ENCODE measurements at regions not wholly inside any gene's neighbourhood (a gene's known extent, or its start where the extent isn't known, plus 50 kb on each side); places are given as distances from the start of the nearest gene placed in this dataset.

DNA sequence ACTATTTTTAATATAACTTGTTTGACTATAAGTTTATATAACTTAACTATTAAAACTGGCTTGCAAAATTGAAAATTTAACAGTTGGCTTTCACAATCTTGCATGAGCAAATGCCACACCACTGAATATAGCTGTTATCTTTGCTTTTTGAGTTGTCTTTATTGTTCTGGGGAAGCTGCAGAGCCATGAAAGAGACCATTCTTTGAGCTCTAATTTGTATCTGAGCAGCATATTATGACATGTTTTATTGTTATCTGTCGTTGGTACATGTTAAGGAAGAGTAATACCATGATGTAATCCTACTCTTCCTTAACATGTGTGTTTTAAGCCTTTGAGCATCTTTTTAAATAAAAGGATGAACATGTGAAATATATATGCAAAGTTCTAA lies 97.1 kb upstream of the ANK2 start:
- Histone ChIP-seq H4K20me1 (ENCODE audit: control insufficient read depth, extremely low read depth, insufficient read depth, low read length) (no peaks in the 10 kb centered on the region), H3K9me1 (ENCODE audit: control insufficient read depth, extremely low read depth, insufficient read depth, low read length) (no peaks in the 10 kb centered on the region), H3K4me2 (ENCODE audit: control insufficient read depth, extremely low read depth, insufficient read depth, low read depth, low read length) (no peak overlapping the region), H3K9ac (ENCODE audit: control insufficient read depth, extremely low read depth, insufficient read depth, low read length) (no peak overlapping the region), H3K79me2 (ENCODE audit: control insufficient read depth, insufficient read depth, low read length) (no peaks in the 10 kb centered on the region), H3K27me3 (ENCODE audit: control insufficient read depth, extremely low read depth, insufficient read depth, low read length) (no peaks in the 10 kb centered on the region), H3K36me3 (ENCODE audit: control insufficient read depth in 2 of 2, extremely low read depth in 1 of 2, insufficient read depth in 2 of 2, low read length in 2 of 2) (no peaks in the 10 kb centered on the region), H3K4me3 (ENCODE audit: control insufficient read depth in 2 of 3, extremely low read depth in 1 of 3, insufficient read depth in 2 of 3, low read depth in 1 of 3, low read length in 3 of 3) (no peak overlapping the region), H3K27ac (ENCODE audit: control insufficient read depth, insufficient read depth, low read length) (no peak overlapping the region), H2AFZ (ENCODE audit: control insufficient read depth, low read length) (no peak overlapping the region), H3K9me3 (ENCODE audit: control insufficient read depth, low read depth, low read length) (no peaks in the 10 kb centered on the region), H3K4me1 (ENCODE audit: control insufficient read depth, extremely low read depth, insufficient read depth, low read length) (no peaks in the 10 kb centered on the region)
- TF ChIP-seq CTCF (optimal IDR thresholded peaks at IDR 0.05 in 1 of 3, IDR thresholded peaks at IDR 0.05 in 1 of 3, conservative IDR thresholded peaks at IDR 0.05 in 1 of 3; ENCODE audit: extremely low read depth in 1 of 3, insufficient read depth in 2 of 3, low read length in 3 of 3) (no peak), EZH2 (IDR thresholded peaks at IDR 0.05; ENCODE audit: low read length) (no peak)
- no peak for FAIRE-seq
- DNase-seq (ENCODE audit: low read depth, low spot score) = no peak
- dilution Hi-C loops (cut with MboI; ENCODE audit: extremely low pct_ligation_motif_present, low sequenced_read_pairs) = no loop called here

DNA sequence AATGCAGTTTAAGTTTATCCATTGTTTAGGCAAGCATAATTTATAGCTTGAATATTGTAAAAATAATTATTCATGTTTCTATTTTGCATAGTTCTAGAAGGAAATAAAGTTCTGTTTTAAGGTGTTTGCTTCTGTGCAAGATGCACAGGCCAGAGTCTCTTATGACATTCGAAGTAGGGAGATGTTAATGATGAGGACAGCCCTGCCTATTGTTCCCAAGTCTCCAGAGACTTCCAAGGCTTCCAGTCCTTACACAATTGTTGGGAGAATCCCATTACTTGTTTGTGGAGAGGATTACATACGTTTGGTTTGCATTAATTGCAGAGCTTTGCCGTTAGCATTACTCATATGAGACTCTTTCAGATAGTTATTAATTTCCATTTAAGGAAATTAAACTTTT lies 96.2 kb upstream of the ANK2 start:
- Histone ChIP-seq H3K4me1 (ENCODE audit: control insufficient read depth, extremely low read depth, insufficient read depth, low read length) (no peaks in the 10 kb centered on the region), H3K9ac (ENCODE audit: control insufficient read depth, extremely low read depth, insufficient read depth, low read length) (no peak overlapping the region), H2AFZ (ENCODE audit: control insufficient read depth, low read length) (no peak overlapping the region), H3K4me2 (ENCODE audit: control insufficient read depth, extremely low read depth, insufficient read depth, low read depth, low read length) (no peak overlapping the region), H3K79me2 (ENCODE audit: control insufficient read depth, insufficient read depth, low read length) (no peaks in the 10 kb centered on the region), H3K9me1 (ENCODE audit: control insufficient read depth, extremely low read depth, insufficient read depth, low read length) (no peaks in the 10 kb centered on the region), H3K4me3 (ENCODE audit: control insufficient read depth in 2 of 3, extremely low read depth in 1 of 3, insufficient read depth in 2 of 3, low read depth in 1 of 3, low read length in 3 of 3) (no peak overlapping the region), H4K20me1 (ENCODE audit: control insufficient read depth, extremely low read depth, insufficient read depth, low read length) (no peaks in the 10 kb centered on the region), H3K27ac (ENCODE audit: control insufficient read depth, insufficient read depth, low read length) (no peak overlapping the region), H3K27me3 (ENCODE audit: control insufficient read depth, extremely low read depth, insufficient read depth, low read length) (no peaks in the 10 kb centered on the region), H3K36me3 (ENCODE audit: control insufficient read depth in 2 of 2, extremely low read depth in 1 of 2, insufficient read depth in 2 of 2, low read length in 2 of 2) (no peaks in the 10 kb centered on the region), H3K9me3 (ENCODE audit: control insufficient read depth, low read depth, low read length) (no peaks in the 10 kb centered on the region)
- dilution Hi-C loops (cut with MboI; ENCODE audit: extremely low pct_ligation_motif_present, low sequenced_read_pairs) = no loop called here
- no peak for TF ChIP-seq EZH2 (IDR thresholded peaks at IDR 0.05; ENCODE audit: low read length)
- FAIRE-seq = no peak
- DNase-seq (ENCODE audit: low read depth, low spot score) = no peak

DNA sequence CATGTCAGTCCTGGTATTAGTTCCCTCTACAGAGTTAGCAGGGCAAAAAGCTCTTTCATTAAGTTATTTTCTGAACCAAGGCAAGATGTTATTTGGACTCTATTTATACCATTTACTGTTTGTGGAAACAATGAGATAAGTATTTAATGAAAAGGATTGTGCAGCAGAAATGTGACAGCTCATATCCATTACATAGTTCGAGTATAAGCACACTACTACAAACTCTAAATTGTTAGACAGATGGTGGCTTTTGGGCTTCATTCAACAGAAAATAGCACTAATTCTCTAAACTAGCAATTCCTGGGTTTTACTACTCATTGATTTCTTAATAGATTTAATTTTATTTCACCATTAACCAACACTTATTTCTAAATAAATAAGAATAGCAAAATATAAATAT lies 95.2 kb upstream of the ANK2 start:
- Histone ChIP-seq H3K4me3 (ENCODE audit: control insufficient read depth in 2 of 3, extremely low read depth in 1 of 3, insufficient read depth in 2 of 3, low read depth in 1 of 3, low read length in 3 of 3) (no peak overlapping the region), H3K9me3 (ENCODE audit: control insufficient read depth, low read depth, low read length) (no peaks in the 10 kb centered on the region), H3K4me2 (ENCODE audit: control insufficient read depth, extremely low read depth, insufficient read depth, low read depth, low read length) (no peak overlapping the region), H2AFZ (ENCODE audit: control insufficient read depth, low read length) (no peak overlapping the region), H3K4me1 (ENCODE audit: control insufficient read depth, extremely low read depth, insufficient read depth, low read length) (no peaks in the 10 kb centered on the region), H3K79me2 (ENCODE audit: control insufficient read depth, insufficient read depth, low read length) (no peaks in the 10 kb centered on the region), H3K36me3 (ENCODE audit: control insufficient read depth in 2 of 2, extremely low read depth in 1 of 2, insufficient read depth in 2 of 2, low read length in 2 of 2) (no peaks in the 10 kb centered on the region), H3K9me1 (ENCODE audit: control insufficient read depth, extremely low read depth, insufficient read depth, low read length) (no peaks in the 10 kb centered on the region), H3K27me3 (ENCODE audit: control insufficient read depth, extremely low read depth, insufficient read depth, low read length) (no peaks in the 10 kb centered on the region), H4K20me1 (ENCODE audit: control insufficient read depth, extremely low read depth, insufficient read depth, low read length) (no peaks in the 10 kb centered on the region), H3K27ac (ENCODE audit: control insufficient read depth, insufficient read depth, low read length) (no peak overlapping the region), H3K9ac (ENCODE audit: control insufficient read depth, extremely low read depth, insufficient read depth, low read length) (no peak overlapping the region)
- DNase-seq (ENCODE audit: low read depth, low spot score) = no peak
- no peak for FAIRE-seq
- dilution Hi-C loops (cut with MboI; ENCODE audit: extremely low pct_ligation_motif_present, low sequenced_read_pairs) = no loop called here
- TF ChIP-seq CTCF (optimal IDR thresholded peaks at IDR 0.05 in 1 of 3, IDR thresholded peaks at IDR 0.05 in 1 of 3, conservative IDR thresholded peaks at IDR 0.05 in 1 of 3; ENCODE audit: extremely low read depth in 1 of 3, insufficient read depth in 2 of 3, low read length in 3 of 3) = no peak
- TF ChIP-seq EZH2 (IDR thresholded peaks at IDR 0.05; ENCODE audit: low read length) = no peak

Measured in keratinocyte (primary cell).